Skin epidermis (tissue), 12 donors: ENCODE measurements at regions not wholly inside any gene's neighbourhood (a gene's known extent, or its start where the extent isn't known, plus 50 kb on each side); places are given as distances from the start of the nearest gene placed in this dataset.
"Not testable (repeated sequence)": the region's sequence is repeated elsewhere in the genome, so short reads cannot be mapped to it uniquely, and the experiment has no call there.

Experiments
- H3K27ac ChIP-seq, 21 experiments: fragments of 200-600 bp; sonication (generic) in 11 of 21; one replicate each; pipeline ENCODE4 v1.5.0; 2020; ENCODE audit warnings: mild to moderate bottlenecking in 3 of 21, inconsistent platforms in 2 of 21, moderate library complexity in 2 of 21
- H3K4me3 ChIP-seq, 7 experiments: fragments of 200-600 bp; sonication (generic) in 2 of 7; one replicate each; pipeline ENCODE4 v1.5.0; 2020; ENCODE audit warnings: inconsistent platforms in 2 of 7, mild to moderate bottlenecking in 2 of 7, moderate library complexity in 1 of 7

- Histone ChIP-seq H3K4me3 (no peak overlapping the region), H3K27ac (peak overlapping the region in 2 of 21 experiments; percentile 35 to 59)
Observed at GRCh38 chr9:111276431-111277128, 53.4 kb downstream of the OR2K2 start.

- Histone ChIP-seq H3K4me3 (no peak overlapping the region), H3K27ac (no peak overlapping the region)
Observed at GRCh38 chr9:111274737-111275136, 55.3 kb downstream of the OR2K2 start.

DNA sequence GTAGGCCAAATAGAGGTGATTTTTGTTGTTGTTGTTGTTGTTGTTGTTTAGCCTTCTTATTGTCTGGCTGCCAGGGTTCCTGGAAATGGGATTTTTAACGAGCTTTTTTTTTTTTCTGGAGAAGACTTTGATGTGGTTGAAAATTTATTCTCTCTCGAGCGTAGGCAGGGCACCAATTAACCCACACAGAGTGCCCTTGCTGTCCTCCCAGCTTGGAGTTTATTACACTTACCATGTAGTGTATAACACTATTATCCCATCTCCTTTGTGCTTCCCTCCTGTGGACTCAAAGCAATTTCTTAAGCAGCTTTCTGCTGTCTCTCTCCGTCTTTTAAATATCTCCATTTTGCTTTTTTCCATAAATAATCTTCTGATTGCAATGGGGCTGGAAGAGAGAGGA is 57.4 kb downstream of the OR2K2 start:
- H3K27ac ChIP-seq: no peak overlapping the region
- no peak overlapping the region for H3K4me3 ChIP-seq

DNA sequence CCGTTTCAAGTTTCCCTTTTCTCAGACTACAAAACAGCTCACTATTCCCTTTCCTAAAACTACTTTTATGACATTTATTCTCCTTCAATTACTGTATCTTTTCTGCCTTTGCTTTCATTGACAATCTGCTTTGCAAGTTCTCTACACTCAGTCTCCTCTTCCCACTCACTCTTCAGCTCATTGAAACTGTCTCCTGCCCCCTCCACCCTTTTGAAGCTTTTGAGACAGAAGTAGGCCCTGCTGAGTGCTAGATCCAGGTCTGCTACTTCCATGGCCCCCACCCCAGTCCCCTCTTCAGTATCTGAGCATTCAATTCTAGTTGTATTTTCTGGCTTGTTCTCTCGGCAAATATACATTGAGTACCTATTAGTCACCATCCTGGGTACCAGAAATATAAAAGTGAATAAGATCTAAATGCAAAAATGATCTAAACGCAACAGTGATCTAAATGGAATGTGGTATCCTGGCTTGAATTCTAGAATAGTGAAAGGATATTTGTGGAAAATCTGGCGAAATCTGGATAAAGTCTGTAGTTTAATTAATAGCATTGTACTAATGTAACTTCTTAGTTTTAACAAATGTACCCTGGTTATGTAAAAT is 58.4 kb downstream of the OR2K2 start:
- H3K27ac ChIP-seq: no peak overlapping the region
- H3K4me3 ChIP-seq: no peak overlapping the region

- H3K4me3 ChIP-seq: no peak overlapping the region
- no peak overlapping the region for H3K27ac ChIP-seq
Observed at GRCh38 chr9:111271047-111271446, 59.0 kb downstream of the OR2K2 start.

GRCh38 chr9:111266024-111266423 is 64.0 kb downstream of the OR2K2 start:
- H3K27ac ChIP-seq, H3K4me3 ChIP-seq: not testable (repeated sequence)

DNA sequence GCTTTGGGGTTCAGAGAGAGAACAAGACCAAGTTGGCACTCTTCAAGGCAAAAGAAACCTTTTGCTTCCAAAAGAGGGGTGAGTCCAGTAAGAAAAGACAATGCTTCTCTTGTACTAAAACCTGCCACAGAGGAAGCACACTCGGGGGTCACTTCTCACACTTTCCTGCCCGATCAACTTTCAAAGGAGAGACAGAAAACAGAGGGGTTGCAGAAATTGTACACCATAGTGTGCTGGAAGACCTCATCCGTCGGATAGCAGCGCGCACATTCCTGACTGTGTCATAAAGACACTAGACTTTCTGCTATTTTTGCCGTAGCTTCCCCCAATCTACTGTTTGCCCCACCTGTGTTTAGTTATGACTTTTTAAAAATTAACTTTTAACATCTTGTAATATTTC is 66.9 kb downstream of the OR2K2 start:
- Histone ChIP-seq H3K27ac (no peak overlapping the region), H3K4me3 (no peak overlapping the region)

- no peak overlapping the region for H3K27ac ChIP-seq
- no peak overlapping the region for H3K4me3 ChIP-seq
Observed at GRCh38 chr9:111258875-111259271, 71.2 kb downstream of the OR2K2 start.

- Histone ChIP-seq H3K4me3 (no peak overlapping the region), H3K27ac (no peak overlapping the region)
Observed at GRCh38 chr9:111258209-111258874, 71.7 kb downstream of the OR2K2 start.

- no peak overlapping the region for H3K27ac ChIP-seq
- no peak overlapping the region for H3K4me3 ChIP-seq
Observed at GRCh38 chr9:111253742-111254437, 76.1 kb downstream of the OR2K2 start.

GRCh38 chr9:111250875-111251842 is 78.9 kb downstream of the OR2K2 start:
- Histone ChIP-seq H3K4me3 (no peak overlapping the region), H3K27ac (no peak overlapping the region)

DNA sequence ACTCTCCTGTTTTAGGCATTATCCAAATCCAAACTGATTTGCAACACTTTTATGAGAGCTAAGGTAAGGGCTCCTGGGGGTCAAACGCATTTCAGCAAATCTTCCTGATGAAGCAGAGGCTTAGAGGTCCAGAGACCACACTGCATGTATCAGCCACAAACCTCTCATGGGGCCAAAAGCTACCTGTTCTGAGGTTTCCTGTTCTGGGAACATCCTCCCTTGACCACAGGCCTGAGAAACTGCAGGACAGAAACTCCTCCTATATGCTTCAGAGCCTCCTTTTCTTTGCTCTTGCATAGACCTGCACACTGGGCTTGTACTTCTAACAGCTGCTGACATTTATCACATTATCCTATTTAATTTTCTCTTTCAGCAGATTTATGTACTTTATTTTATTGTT is 92.6 kb downstream of the OR2K2 start:
- Histone ChIP-seq H3K4me3 (no peak overlapping the region), H3K27ac (no peak overlapping the region)

DNA sequence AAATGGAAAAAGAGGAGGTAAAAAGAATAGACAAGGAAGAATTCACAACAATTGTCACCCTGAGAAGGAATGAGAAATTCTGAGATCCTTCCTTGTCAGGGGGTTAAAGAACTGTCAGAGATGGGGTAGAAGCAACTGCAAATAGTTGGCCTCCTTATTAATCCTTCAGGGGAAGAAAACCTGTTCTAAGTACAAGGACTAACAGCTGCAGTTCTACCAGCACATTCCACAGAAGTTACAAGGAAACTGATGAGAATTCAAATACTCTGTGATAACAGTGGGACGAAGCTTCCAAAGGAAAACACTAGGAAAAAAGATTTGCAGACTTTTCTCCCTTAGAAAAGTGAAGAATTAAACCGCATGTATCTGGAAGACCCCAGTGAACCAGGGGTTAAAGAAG is 93.7 kb downstream of the OR2K2 start:
- Histone ChIP-seq H3K4me3 (no peak overlapping the region), H3K27ac (no peak overlapping the region)

DNA sequence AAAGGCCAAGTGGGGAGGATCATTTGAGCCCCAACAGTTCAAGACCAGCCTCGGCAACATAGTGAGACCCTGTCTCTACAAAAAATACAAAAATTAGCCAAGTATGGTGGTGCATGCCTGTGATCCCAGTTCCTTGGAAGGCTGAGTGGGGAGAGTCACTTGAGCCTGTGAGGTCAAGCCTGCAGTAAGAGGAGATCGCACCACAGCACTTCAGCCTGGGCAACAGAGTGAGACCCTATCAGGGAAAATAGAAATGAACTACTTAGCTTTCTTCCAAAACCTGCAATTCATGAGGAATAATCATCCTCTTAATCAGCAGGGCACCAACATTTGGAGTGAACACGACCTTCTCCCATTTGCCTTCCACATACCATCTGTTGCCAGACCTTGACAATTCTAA is 96.1 kb downstream of the OR2K2 start:
- Histone ChIP-seq H3K4me3 (no peak overlapping the region), H3K27ac (no peak overlapping the region)

- no peak overlapping the region for H3K27ac ChIP-seq
- H3K4me3 ChIP-seq: no peak overlapping the region
Observed at GRCh38 chr9:111232997-111233790, 96.8 kb downstream of the OR2K2 start.

- H3K4me3 ChIP-seq: no peak overlapping the region
- no peak overlapping the region for H3K27ac ChIP-seq
Observed at GRCh38 chr9:111231801-111232580, 98.0 kb downstream of the OR2K2 start.

- no peak overlapping the region for H3K27ac ChIP-seq
- H3K4me3 ChIP-seq: no peak overlapping the region
Observed at GRCh38 chr9:111222757-111223156, 107.3 kb downstream of the OR2K2 start.

- H3K4me3 ChIP-seq: no peak overlapping the region
- H3K27ac ChIP-seq: no peak overlapping the region
Observed at GRCh38 chr9:111212874-111213273, 117.2 kb downstream of the OR2K2 start.
